BJ (cell line): ENCODE measurements at regions not wholly inside any gene's neighbourhood (a gene's known extent, or its start where the extent isn't known, plus 50 kb on each side); places are given as distances from the start of the nearest gene placed in this dataset.

Experiments used
- CTCF ChIA-PET: fragments of 350-600 bp; formaldehyde crosslinking; extraction: SDS; loops from one replicate; lab custom pipeline; 2021; ENCODE audit warnings: antibody characterized with exemption, inconsistent platforms; lab: Yijun Ruan, JAX
- POLR2A ChIA-PET: fragments of 300-600 bp; sonication (Branson Sonifier 250); formaldehyde crosslinking; extraction: SDS; loops from one replicate; lab custom pipeline; 2021; ENCODE audit warnings: antibody characterized with exemption; lab: Charles Lee
- DNase-seq: peaks from one replicate; pipeline ENCODE4 v3.0.0-alpha.2; 2011; ENCODE audit warnings: low read depth
- H3K27me3 ChIP-seq: 2 replicates; pipeline ENCODE4 v1.6.0; 2011; ENCODE audit warnings: low read length; ENCODE audit not compliant: control insufficient read depth, insufficient read depth
- H3K36me3 ChIP-seq: 2 replicates; pipeline ENCODE4 v1.5.1; 2011; ENCODE audit warnings: low read length; ENCODE audit not compliant: control insufficient read depth, insufficient read depth
- H3K4me3 ChIP-seq: 2 replicates; pipeline ENCODE4 v1.5.1; 2011; ENCODE audit warnings: low read depth, mild to moderate bottlenecking, control low read depth, low read length
- TF ChIP-seq, protein P1 (sequence below): IDR thresholded peaks from 2 replicates; pipeline ENCODE4 v1.5.1; 2011; ENCODE audit warnings: low read depth, mild to moderate bottlenecking, control low read depth, inconsistent platforms, low read length, moderate library complexity; ENCODE audit not compliant: insufficient read depth

DNA sequence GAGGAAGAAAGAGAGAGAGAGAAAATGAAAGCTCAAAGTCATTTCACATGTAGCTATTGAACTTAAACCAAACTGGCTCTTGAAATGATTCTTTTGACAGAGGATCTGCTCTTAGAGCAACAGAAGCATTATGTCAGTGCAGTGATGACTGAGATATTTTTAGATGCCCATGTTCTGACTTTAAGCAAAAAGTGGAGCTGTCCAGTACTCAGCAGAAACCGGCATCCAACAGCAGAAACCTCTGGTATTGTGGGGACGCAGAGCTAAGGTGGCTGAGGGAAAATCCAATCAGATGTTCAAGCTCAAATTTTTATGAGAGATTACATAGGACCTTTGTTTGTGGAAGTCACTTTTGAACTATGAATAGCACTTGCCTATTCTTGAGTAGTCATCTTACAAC is 69.8 kb upstream of the ANKFN1 start:
- POLR2A ChIA-PET: no interaction called here
- Histone ChIP-seq H3K27me3 (no peaks in the 10 kb centered on the region; the same call in 1 of the 2 replicates), H3K36me3 (no peaks in the 10 kb centered on the region), H3K4me3 (no peak overlapping the region)
- TF ChIP-seq, protein P1, sequence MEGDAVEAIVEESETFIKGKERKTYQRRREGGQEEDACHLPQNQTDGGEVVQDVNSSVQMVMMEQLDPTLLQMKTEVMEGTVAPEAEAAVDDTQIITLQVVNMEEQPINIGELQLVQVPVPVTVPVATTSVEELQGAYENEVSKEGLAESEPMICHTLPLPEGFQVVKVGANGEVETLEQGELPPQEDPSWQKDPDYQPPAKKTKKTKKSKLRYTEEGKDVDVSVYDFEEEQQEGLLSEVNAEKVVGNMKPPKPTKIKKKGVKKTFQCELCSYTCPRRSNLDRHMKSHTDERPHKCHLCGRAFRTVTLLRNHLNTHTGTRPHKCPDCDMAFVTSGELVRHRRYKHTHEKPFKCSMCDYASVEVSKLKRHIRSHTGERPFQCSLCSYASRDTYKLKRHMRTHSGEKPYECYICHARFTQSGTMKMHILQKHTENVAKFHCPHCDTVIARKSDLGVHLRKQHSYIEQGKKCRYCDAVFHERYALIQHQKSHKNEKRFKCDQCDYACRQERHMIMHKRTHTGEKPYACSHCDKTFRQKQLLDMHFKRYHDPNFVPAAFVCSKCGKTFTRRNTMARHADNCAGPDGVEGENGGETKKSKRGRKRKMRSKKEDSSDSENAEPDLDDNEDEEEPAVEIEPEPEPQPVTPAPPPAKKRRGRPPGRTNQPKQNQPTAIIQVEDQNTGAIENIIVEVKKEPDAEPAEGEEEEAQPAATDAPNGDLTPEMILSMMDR: no peak
- no peak for DNase-seq
- CTCF ChIA-PET: no interaction called here

DNA sequence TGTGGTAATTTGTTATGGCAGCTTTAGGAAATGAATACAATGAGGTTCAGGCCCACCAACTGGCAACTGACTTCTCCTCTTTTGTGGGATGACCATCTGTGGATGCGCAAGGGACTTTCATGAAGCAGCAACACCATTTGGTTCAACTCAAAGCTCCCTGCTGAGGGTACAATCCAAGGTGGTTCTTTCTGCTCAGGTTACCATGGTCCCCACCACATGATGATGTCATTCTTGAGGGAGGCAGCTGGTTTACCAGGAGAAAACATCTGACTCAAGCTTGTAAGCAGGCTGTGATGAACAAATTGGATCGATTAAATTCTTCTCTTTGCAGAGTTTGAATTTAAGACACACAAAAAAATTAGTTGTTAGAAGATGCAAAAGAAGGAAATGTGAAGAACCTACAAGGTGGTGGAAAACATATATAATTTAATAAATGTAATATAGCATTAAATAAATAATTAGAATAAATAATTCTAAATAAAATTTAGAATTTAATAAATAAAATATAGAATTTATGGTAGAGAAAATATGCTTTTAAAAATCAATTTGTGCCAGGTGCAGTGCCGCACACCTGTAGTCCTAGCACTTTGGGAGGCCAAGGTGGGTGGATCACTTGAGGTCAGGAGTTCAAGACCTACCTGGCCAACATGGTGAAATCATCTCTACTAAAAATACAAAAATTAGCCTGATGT is 67.6 kb upstream of the ANKFN1 start:
- Histone ChIP-seq H3K4me3 (no peak overlapping the region), H3K36me3 (no peaks in the 10 kb centered on the region), H3K27me3 (no peaks in the 10 kb centered on the region; the same call in 1 of the 2 replicates)
- ChIA-PET CTCF (no interaction called here), POLR2A (no interaction called here)
- no peak for DNase-seq
- TF ChIP-seq, protein P1: no peak

- DNase-seq: no peak
- Histone ChIP-seq H3K36me3 (no peaks in the 10 kb centered on the region), H3K27me3 (no peaks in the 10 kb centered on the region; the same call in 1 of the 2 replicates), H3K4me3 (no peak overlapping the region)
- TF ChIP-seq, protein P1: no peak
- ChIA-PET POLR2A (no interaction called here), CTCF (no interaction called here)
These were observed 66.1 kb upstream of the ANKFN1 start for GRCh38 chr17:56087199-56087598.

- TF ChIP-seq, protein P1: no peak
- Histone ChIP-seq H3K4me3 (no peak overlapping the region), H3K27me3 (no peaks in the 10 kb centered on the region), H3K36me3 (no peaks in the 10 kb centered on the region)
- ChIA-PET POLR2A (no interaction called here), CTCF (interaction anchor here (0.6 kb wide), 1 partner anchor 309 kb away, joined by 4 read pairs; no protein-coding TSS in a partner anchor)
- no peak for DNase-seq
These were observed 57.1 kb upstream of the ANKFN1 start for GRCh38 chr17:56096026-56096810.

GRCh38 chr17:56098746-56099145 is 54.5 kb upstream of the ANKFN1 start:
- no peak overlapping the region for H3K4me3 ChIP-seq
- H3K27me3 ChIP-seq: 0 out of 2 replicates have a peak, but pooled peaks cover 1% of the 10 kb centered on the region
- POLR2A ChIA-PET: no interaction called here
- CTCF ChIA-PET: no interaction called here
- no peaks in the 10 kb centered on the region for H3K36me3 ChIP-seq
- DNase-seq: no peak
- TF ChIP-seq, protein P1: no peak
